ENCODE measurements at regions not wholly inside any gene's neighbourhood (a gene's known extent, or its start where the extent isn't known, plus 50 kb on each side); places are given as distances from the start of the nearest gene placed in this dataset.

DNA sequence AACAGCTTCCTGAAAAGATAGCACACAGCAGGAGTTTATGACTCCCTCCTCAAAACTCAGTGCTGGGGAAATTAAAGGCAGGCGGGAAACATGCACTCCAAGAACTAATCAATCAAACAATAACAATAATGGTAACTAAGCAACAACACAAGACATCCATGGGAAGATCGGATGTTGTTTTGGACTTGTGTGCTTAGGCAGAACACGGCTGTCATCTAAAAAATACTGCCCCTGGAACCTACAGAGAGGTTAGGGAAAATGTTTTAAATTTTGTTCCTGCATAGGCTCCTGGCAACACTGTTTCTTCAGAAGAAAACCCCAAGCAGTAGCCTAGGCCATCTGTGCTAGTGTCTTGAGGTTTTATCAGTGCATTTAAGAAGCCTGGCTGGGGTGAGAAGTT lies 1378.2 kb downstream of the STIM2 start:
- no peak for DNase-seq (ENCODE audit: low read depth)
- H3K4me3 ChIP-seq (ENCODE audit: control insufficient read depth, low read depth, low read length) = no peak overlapping the region
- TF ChIP-seq, protein P1, sequence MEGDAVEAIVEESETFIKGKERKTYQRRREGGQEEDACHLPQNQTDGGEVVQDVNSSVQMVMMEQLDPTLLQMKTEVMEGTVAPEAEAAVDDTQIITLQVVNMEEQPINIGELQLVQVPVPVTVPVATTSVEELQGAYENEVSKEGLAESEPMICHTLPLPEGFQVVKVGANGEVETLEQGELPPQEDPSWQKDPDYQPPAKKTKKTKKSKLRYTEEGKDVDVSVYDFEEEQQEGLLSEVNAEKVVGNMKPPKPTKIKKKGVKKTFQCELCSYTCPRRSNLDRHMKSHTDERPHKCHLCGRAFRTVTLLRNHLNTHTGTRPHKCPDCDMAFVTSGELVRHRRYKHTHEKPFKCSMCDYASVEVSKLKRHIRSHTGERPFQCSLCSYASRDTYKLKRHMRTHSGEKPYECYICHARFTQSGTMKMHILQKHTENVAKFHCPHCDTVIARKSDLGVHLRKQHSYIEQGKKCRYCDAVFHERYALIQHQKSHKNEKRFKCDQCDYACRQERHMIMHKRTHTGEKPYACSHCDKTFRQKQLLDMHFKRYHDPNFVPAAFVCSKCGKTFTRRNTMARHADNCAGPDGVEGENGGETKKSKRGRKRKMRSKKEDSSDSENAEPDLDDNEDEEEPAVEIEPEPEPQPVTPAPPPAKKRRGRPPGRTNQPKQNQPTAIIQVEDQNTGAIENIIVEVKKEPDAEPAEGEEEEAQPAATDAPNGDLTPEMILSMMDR (conservative IDR thresholded peaks at IDR 0.05; ENCODE audit: control insufficient read depth, insufficient read depth, low read depth, low read length) = no peak

DNA sequence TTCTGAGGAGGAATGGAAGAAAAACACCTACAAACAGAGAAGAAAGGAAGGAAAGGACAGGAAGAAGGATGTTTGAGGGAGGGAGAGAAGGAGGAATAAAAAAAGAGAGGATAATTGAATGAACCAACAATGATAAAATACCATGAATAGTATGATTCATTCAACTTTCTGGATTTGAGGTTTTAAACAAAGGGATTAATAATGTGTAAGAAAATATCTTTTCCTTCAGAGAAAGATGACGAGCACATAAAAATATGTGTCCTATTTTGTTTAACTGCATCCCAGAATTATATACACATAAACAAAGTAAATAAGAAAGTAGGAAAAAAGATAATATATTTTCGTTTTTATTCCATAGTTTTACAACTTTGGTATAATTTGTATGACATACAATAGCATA lies 1380.4 kb downstream of the STIM2 start:
- DNase-seq (ENCODE audit: low read depth) = no peak
- TF ChIP-seq, protein P1 (conservative IDR thresholded peaks at IDR 0.05; ENCODE audit: control insufficient read depth, insufficient read depth, low read depth, low read length) = no peak
- H3K4me3 ChIP-seq (ENCODE audit: control insufficient read depth, low read depth, low read length) = no peak overlapping the region

DNA sequence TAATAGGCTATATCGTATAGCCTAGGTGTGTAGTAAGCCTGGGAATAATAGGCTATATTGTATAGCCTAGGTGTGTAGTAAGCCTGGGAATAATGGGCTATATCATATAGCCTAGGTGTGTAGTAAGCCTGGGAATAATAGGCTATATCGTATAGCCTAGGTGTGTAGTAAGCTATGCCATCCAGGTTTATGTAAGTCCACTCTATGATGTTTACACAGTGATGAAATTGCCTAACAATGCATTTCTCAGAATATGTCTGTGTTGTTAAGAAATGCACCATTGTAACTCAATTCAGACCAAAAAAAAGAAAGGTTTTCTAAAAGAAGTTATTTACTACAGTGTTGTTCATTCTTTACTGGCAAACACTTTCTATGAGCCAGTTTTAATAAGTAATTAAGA lies 1387.2 kb downstream of the STIM2 start:
- TF ChIP-seq, protein P1 (conservative IDR thresholded peaks at IDR 0.05; ENCODE audit: control insufficient read depth, insufficient read depth, low read depth, low read length) = no peak
- no peak for DNase-seq (ENCODE audit: low read depth)
- no peak overlapping the region for H3K4me3 ChIP-seq (ENCODE audit: control insufficient read depth, low read depth, low read length)

DNA sequence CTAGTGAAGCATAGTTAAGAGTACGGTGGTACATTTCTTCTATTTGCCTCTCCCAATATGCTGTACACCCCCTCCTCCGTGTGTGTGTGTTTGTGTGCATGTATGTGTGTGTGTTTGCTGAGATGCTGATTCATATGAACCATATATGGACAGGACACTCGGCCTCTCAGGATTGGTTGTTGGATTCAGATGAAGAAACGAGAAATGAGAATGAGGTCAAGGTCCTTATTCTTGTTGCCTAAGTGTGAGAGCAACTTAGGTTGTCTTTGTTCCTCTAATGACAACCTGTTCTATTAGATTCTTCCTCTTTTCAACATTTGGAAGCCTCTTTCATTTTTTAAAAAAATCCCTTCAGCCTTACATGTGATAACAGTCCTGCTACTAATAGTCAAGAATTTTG lies 1387.6 kb downstream of the STIM2 start:
- no peak for DNase-seq (ENCODE audit: low read depth)
- TF ChIP-seq, protein P1 (conservative IDR thresholded peaks at IDR 0.05; ENCODE audit: control insufficient read depth, insufficient read depth, low read depth, low read length) = no peak
- H3K4me3 ChIP-seq (ENCODE audit: control insufficient read depth, low read depth, low read length) = no peak overlapping the region

DNA sequence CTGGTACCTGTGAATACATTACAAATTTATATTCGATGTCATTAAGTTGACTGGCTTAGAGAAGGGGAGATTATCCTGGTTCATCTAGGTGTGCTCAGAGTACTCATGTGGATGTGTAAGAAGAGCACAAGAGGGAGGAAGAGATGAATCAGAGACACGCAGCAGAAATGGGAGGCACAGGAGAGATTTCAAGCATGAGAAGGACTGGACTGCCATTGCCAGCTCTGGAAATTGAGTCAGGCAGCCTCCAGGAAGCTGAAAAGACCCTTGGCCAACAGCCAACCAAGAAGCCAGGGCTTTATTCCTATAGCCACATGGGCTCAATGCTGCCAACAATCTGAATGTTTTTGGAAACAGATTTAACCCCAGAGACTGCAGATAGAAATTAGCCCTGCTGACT lies 1390.0 kb downstream of the STIM2 start:
- H3K4me3 ChIP-seq (ENCODE audit: control insufficient read depth, low read depth, low read length) = no peak overlapping the region
- TF ChIP-seq, protein P1 (conservative IDR thresholded peaks at IDR 0.05; ENCODE audit: control insufficient read depth, insufficient read depth, low read depth, low read length) = no peak
- DNase-seq (ENCODE audit: low read depth) = no peak

DNA sequence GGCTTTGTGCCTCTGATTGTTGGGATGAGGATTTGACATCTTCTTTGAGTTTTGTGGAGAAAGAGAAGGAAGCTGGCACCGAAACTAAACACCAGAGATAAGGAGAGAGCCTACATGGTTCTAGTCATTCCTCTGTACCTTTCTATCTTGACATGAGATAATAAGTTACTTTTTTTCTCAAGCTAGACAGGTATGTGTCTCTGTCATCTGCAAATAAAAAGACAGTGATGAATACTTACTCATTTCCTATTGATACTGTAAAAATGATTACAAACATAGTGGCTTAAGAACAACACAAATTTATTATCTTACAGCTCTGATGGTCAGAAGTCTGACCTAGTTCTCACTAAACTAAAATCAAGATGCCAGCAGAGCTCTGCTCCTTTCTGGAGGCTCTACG lies 1391.2 kb downstream of the STIM2 start:
- TF ChIP-seq, protein P1 (conservative IDR thresholded peaks at IDR 0.05; ENCODE audit: control insufficient read depth, insufficient read depth, low read depth, low read length) = no peak

DNA sequence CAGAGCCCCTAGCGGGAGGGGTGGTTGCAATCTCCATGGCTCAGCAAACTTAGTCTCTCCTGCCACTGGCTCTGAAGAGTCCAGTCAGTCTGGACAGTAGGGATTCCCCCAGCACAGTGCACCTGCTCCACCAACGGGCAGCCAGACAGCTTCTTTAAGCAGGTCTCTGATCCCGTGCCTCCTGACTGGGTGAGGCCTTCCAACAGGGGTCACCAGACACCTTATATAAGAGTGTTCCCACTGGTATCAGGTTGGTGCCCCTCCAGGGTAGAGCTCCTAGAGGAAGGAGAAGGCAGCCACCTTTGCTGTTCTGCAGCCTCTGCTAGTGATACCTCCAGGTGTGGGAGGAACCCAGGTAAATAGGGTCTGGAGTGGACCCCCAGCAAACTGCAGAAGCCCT lies 1393.4 kb downstream of the STIM2 start:
- DNase-seq (ENCODE audit: low read depth) = no peak
- H3K4me3 ChIP-seq (ENCODE audit: control insufficient read depth, low read depth, low read length) = no peak overlapping the region
- TF ChIP-seq, protein P1 (conservative IDR thresholded peaks at IDR 0.05; ENCODE audit: control insufficient read depth, insufficient read depth, low read depth, low read length) = no peak

More for the DNA sequence above, 1391.2 kb downstream of the STIM2 start:
- DNase-seq (ENCODE audit: low read depth) = no peak
- H3K4me3 ChIP-seq (ENCODE audit: control insufficient read depth, low read depth, low read length) = no peak overlapping the region

Data from fibroblast of mammary gland (primary cell).